ENCODE measurements at regions not wholly inside any gene's neighbourhood (a gene's known extent, or its start where the extent isn't known, plus 50 kb on each side); places are given as distances from the start of the nearest gene placed in this dataset.
"Not testable (repeated sequence)": the region's sequence is repeated elsewhere in the genome, so short reads cannot be mapped to it uniquely, and the experiment has no call there.

DNA sequence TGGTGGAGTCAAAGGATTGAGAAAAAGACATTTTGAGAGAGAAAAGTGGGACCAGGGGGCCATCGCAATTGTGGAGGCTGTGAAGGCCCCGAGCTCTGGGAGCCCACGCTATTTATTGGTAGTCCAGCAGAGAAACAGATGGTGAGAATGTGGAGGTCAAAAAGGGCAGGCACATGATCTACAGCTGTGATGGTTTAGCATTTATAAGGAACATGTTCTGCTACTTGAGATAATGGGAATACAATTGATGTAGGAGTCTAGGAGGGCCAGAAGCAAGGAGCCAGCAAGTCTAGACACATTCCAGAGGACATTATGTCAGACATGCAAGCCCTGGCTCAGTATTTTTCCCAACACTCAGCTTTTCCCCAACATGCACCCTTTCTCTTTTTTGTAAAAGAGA lies 283.4 kb upstream of the MTPN start:
- DNase-seq (ENCODE audit: low read depth): not testable (repeated sequence)

DNA sequence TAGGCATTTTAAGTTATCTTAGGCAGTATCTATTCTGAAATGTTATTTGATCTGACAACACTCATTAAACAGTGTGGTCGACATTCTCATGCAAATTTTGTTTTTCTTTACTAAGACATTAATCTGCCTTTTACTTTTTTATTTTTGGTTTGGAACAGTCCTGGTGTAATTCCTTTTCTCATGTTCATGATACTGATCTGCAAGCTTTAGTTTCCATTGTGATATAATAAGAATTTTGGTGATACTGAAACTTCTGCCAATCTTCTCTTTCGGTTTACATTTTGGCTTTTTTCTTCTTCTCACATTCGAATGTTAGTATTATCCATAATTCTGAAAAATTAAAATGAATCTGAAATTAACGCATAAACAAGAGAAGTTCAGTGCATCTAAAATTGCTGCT lies 281.9 kb upstream of the MTPN start:
- DNase-seq (ENCODE audit: low read depth): no peak

GRCh38 chr7:136256491-136256890 lies 279.3 kb upstream of the MTPN start:
- DNase-seq (ENCODE audit: low read depth): no peak

DNA sequence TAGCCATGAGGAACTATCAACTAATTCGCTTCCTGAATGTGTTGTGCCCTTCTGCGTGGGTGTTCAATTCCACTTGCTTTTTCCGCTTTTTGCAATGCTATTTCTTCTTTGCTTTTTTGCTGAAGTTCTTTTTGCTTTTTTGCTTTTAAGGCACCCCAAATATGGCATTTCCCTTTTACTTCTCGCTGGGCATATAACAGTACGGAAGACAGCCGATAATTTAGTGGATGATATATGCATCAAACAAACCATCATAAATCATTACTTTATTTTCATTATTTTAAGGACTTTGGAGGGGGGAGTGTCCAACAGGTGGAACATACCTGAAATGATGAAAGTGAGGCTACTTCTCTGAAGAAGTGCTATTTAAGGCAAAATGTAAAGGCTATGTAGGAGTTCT lies 277.0 kb upstream of the MTPN start:
- no peak for DNase-seq (ENCODE audit: low read depth)

DNA sequence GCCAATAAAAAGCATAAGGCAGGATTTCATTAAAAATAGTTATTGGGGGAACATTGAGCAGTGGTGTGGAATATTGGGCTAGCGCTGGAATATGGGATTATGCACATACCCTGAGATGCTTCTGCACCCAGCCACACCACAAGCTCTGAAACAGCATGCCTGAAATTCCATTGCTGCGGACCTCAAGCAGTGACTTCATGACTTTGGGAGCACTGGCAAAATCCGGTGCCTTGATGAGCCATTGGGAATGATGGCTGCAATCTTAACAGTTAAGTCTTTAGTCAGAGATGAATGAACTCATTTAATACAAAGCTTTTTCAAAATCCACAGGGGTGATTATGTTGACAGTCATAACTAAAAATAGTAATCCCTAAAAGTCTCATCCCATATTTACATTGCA lies 274.7 kb upstream of the MTPN start:
- DNase-seq (ENCODE audit: low read depth): peak; percentile 57

GRCh38 chr7:136247211-136247610 lies 270.1 kb upstream of the MTPN start:
- DNase-seq (ENCODE audit: low read depth): no peak

DNA sequence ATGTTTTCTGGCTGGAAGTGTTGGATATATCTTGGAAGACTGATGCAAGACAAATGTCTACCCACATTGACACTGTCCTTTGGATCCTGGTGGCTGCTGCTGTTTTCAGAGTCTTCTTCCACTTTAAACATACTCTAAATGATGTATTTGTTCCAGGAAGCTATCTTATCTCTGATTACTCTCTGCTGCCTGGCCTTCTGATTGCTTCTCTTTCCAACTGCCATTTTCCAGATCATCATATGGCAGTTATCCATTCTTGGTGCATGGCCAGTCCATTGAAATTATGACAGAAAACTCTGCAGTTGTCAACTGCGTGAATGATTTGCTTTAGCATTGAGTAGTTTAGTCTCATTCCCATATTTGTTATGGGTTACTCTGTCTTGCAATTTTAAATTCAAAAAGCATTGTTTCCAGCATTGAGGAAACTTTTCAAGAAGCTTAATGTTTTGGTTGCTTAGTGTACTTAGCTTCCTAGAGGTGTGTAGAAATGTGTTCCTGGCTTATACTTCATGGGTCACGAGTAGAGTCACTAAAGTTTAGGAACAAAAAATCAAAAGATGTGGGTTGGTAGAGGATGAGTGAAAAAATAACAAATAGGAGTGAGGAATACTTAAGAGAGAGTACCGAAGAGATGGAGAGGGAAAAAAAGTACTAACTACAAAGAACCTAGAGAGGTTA lies 268.3 kb upstream of the MTPN start:
- DNase-seq (ENCODE audit: low read depth): no peak

- no peak for DNase-seq (ENCODE audit: low read depth)
Measured at GRCh38 chr7:136234040-136234439, 256.9 kb upstream of the MTPN start.

DNA sequence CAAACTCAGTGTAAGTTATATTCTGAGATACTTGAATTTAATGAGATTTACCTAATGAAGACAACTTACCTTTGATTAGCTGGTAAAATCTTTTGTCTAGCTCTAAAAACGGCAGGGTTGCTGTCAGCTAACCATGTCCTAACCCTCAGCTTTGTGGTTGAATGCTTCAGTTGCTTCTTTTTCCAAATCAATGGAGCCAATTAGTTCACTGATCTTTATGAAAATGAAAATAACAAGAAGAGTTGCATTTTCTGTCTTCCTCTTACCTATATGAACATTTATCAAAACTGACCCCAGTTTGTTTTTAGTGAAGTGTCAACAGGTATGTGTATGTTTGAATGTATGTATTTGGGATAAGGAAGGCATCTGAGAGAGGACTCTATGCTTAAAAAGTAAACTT lies 253.1 kb upstream of the MTPN start:
- no peak for DNase-seq (ENCODE audit: low read depth)

DNA sequence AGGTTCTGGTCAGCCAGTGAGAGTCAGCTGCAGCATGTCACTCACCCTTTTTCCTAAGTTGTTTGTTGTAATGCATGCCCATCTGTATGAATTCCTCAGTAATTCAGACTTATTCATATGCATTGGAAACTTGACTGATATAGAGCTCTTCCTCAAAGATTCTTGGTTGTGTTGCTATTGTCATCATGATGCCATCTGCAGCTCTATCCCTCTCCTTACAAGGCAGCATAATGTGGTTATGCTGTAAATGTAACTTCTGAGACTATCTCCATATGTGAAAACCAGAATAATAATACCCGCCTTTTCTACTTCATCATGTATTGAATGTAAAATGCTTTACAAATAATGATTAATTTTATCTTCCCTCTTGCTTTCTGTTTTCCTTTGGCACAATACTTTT lies 252.6 kb upstream of the MTPN start:
- DNase-seq (ENCODE audit: low read depth): no peak

GRCh38 chr7:136228171-136228570 lies 251.0 kb upstream of the MTPN start:
- DNase-seq (ENCODE audit: low read depth): no peak

GRCh38 chr7:136214356-136214755 lies 237.2 kb upstream of the MTPN start:
- no peak for DNase-seq (ENCODE audit: low read depth)

- DNase-seq (ENCODE audit: low read depth): no peak
Measured at GRCh38 chr7:136213012-136213411, 235.9 kb upstream of the MTPN start.

- DNase-seq (ENCODE audit: low read depth): no peak
Measured at GRCh38 chr7:136210664-136211063, 233.5 kb upstream of the MTPN start.

- no peak for DNase-seq (ENCODE audit: low read depth)
Measured at GRCh38 chr7:136210079-136210478, 232.9 kb upstream of the MTPN start.

- DNase-seq (ENCODE audit: low read depth): no peak
Measured at GRCh38 chr7:136205956-136206355, 228.8 kb upstream of the MTPN start.

DNA sequence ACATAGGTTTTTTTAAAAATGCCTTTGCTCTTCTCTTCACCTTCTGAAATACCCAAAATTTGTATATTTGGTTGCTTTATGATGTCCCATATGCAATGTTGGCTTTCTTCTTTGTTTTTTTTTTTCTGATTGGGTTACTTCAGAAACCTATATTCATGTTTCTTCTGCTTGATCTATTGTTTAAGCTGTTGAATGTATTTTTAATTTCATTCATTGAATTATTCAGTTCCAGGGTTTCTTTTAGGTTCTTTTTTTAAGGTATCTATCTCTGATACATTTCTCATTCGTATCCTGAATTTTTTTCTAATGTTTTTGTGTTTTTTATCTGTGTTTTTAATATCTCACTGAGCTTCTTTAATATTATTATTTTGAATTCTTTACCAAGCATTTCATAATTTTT lies 221.0 kb upstream of the MTPN start:
- no peak for DNase-seq (ENCODE audit: low read depth)

GRCh38 chr7:136194878-136195277 lies 217.7 kb upstream of the MTPN start:
- DNase-seq (ENCODE audit: low read depth): no peak

DNA sequence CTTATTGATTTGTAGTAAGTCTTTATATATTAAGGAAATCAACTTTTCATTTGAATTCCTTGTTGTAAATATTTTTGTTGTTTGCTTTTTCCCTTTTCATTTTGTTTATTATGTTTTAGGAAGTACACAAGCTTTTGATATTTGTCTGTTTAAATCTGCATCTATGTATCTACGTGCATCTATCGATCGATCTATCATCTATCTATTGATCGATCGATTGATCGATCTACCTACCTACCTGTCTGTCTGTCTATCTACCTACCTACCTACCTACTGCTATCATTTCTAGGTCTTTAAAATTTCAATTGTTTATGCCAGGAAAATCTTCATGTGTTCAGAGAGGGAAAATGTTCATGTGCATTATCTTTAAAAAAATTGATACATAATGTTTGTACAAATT lies 216.8 kb upstream of the MTPN start:
- DNase-seq (ENCODE audit: low read depth): no peak

DNA sequence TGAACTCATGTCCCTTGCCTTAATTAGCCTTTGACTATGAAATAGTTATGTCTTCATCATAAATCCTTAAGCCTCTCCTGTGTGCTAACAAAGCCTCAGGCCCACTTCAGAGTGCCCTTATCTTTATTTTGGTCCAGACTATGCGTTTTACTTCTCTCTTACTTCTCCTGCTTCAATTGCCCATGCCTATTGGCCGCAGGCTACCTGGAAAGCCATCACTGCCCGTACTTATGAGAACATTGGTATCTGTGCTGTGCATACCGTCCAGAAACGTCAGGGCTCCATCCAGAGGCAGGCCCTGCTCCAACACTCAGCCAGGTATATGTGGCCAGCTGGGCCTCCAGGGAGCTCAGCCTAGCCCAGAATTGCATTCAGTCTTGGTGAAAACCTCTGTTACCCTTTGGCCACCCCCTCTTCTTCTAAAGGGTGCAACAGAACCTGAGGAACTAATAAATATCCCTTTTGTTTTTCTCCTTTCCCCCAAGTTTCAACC lies 212.4 kb upstream of the MTPN start:
- DNase-seq (ENCODE audit: low read depth): no peak

DNA sequence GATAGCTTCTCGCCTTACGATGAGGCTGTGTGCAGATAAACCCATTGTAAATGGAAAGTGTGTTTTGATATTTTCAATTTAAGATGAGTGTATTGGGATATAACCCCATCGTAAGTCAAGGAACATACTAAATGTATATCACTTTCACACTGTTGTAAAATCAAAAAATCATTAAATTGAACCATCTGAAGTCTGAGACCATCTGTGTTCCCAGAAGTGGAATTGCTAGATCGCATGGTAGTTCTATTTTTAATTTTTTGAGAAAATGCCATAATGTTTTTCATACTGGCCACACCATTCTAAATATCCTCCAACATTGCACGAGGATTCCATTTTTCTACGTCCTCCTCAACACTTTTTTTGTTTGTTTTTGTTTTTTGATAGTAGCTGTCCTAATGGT lies 209.1 kb upstream of the MTPN start:
- no peak for DNase-seq (ENCODE audit: low read depth)

- DNase-seq (ENCODE audit: low read depth): no peak
Measured at GRCh38 chr7:136184719-136185118, 207.6 kb upstream of the MTPN start.

DNA sequence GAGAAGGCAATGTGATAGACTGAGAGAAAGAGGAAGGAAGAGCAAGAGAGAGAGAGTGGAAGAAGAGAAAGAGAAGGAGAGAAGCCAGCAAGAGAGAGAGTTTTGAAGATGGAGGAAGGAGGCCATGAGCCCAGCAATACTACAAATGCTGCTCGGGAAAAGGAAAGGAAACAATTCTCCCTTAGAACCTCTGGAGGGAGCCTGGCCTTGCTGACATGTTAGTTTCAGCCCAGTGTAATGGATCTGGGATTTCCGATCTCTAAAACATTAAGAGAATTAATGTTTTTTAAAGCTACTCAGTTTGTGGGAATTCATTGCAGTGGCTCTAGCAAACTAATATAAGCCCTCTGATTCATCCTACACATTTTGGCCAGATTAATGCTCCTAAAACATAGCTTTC lies 206.8 kb upstream of the MTPN start:
- peak; percentile 44 for DNase-seq (ENCODE audit: low read depth)

- DNase-seq (ENCODE audit: low read depth): no peak
Measured at GRCh38 chr7:136180984-136181383, 203.8 kb upstream of the MTPN start.

Data from myocyte (in vitro differentiated cells).